GM19397 (cell line): ENCODE measurements at regions not wholly inside any gene's neighbourhood (a gene's known extent, or its start where the extent isn't known, plus 50 kb on each side); places are given as distances from the start of the nearest gene placed in this dataset.
"Not testable (repeated sequence)": the region's sequence is repeated elsewhere in the genome, so short reads cannot be mapped to it uniquely, and the experiment has no call there.

Source experiments
- ATAC-seq: cut with Tn5 transposase; IDR thresholded peaks from one replicate; pipeline ENCODE4 v1.9.1; 2021; ENCODE audit warnings: mild to moderate bottlenecking, moderate library complexity; ENCODE audit not compliant: unreplicated experiment

DNA sequence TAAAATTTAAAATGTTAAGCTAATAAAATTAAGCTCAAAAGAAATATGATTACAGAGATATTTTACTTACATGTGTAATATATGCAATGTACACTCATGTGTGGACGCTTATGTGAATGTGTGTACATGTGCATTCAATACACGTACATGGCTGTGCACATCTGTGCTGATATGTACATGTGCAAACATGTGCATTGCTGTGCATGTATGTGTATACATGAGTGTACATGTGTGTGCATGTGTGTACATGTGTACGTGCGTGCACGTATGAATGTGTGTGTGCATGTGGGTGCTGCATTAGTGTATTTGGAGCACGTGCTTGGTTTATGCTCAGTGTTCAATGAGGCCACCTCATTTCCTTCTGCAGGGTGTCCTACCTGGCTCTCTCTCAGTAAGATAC, 88.2 kb upstream of the TMEM18 start:
- ATAC-seq, result no peak

DNA sequence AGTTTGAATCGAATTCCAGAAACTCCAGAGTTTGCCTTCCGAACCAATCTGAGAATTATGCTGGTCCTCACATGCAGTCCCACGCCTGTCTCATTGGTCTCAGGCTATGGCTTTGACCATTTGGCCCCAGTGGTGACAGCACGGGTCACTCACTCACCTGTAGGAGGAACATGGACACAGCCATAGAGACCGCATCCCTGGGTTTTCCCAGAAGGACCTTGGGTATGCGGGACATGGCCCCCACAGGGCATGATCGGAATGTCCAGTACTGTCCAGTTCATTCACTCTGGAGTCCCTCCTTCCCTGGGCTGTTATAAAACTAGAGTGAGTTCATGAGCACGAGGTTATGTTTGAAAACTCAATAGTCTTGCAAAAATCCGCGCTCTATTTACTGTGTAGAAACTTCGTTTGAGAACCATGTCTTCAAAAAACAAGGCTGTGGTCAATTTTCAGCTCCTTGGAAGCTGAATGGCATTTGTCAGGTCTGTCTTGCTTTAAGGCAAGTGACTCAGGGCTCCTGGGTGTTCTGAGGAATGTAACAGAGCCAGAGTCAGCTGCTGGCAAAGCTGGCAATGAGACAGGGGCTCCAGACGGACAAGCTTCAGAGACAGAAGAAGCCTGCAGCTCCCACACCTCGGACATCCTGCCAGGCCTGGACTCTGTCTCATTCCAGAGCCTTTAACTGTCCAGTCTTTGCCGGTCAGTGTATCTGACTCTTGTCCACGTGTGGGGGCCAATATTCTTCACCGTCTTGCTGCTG, 86.7 kb upstream of the TMEM18 start:
- no peak for ATAC-seq

DNA sequence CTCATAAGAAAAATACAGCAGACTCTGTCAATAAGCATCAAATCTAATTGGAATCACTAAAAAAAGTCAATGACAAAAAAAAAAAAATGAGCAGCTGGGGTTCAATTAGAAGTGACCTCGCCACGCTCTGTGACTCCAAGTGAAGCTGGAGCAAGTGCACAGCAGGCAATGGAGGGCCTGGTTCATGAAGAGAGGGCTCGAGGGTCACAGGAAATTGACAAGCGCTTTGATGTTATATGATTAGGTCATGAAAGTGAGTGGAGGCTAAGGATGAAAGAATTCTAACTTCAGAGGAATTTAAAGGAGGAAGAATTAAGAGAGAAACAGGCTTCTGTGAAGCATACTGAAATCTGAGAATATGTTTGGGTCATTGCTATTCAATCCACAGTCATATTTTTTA, 85.4 kb upstream of the TMEM18 start:
- no peak for ATAC-seq

DNA sequence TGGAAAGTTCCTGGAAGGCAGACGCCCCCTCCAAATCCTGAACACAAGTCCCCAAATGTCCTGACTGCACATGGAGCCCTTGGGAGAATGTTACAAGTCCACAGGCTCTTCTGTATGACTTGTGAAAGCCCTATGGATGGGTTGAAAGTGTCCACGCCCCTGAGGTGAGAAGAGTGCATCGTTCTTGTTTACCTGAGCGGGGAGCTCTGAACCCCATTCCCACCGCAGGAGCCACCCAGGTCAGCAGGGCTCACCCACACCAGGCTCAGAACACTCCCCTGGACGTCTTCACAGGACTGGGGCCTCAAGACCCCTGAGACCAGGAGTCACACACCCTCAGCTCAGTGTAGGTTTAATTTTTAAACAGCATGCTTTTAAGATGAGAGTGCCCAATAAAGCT, 84.2 kb upstream of the TMEM18 start:
- ATAC-seq, result no peak

DNA sequence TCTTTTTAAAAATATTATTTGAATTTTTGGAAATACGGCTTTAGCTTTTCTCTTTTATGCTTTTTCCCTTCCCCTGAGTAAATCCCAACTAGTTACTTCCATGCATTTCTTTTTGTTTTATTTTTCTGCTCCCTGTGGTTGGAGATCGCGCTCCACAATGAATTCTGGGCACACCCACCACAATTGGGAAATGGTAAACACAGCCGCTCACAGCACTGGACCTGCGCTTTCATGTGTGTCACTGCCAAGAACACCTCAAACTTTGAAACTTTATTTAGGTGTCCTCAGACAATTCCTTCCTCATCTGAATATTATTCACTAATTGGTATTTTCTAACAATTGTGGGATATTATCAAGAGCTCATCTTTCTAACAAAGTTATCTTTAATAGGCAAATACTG, 82.8 kb upstream of the TMEM18 start:
- no peak for ATAC-seq

DNA sequence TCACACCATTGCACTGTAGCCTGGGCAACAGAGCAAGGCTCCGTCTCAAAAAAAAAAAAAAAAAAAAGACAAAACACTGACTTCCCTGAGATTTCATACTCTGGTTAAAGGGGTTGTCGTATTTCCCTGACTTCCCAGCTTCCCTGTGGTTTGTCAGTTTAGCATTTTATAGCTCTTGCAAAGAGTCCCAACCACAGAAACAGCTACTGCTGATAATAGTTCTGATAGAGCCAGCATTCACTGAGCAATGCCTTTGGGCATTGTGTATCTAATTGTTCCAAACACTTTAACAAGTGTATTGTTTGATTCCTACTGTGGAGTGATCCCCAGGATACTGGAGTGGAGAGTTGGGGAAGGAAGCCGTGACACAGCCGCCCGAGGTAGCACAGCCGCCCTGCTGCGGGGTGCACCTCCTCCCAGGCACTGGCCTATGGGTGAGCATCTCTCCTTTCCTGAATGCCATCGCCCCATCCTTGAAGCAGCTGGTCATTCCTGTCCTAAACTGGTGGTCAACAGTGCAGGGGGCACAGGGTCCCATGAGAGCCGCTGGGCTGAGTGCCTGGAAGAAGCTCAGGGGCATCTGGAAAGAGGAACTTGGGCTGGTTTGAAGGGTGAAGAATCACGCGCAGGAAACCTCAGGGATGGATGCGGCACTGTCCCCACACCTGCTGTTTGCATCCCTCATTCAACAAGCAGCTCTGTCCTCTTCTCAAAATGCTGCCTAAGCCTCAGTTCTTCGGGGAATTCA, 81.0 kb upstream of the TMEM18 start:
- no peak for ATAC-seq

DNA sequence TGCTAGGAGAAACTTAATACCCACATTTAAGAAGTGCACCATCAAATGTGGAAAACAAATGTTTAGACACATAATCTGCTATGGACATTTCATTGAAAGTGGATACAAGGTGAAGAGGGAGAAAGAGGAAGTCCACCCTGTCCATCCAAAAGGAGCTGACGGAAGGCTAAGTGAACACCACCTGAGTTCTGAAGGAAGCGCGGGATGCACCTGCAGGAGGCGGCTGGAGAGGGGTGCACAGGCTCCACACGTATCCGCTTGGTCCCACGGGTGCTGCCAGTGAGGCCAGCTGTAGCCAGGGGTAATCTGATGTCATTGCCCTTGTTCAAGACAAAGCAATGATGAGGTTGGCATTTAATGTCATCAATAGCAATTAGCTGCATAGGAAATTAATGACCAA, 75.9 kb upstream of the TMEM18 start:
- ATAC-seq, result no peak

DNA sequence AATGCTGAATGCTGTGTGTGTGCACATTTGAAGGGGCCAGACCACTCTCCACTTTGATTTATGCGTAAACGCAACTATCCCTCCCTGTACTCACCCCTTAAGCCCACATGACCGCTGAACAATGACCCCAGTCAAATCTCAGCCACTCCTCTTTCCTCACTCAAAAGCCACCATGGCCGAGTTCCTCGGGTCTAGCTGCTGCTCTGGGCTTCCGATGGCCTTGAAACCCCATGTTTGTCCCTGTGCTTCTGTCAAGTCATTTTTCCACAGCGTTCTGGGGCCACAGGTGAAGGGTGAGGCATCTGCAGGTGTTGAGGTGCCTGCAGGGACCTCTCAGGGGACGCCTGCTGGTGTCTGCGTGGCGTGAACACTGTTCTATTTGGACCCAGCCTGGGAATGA, 74.3 kb upstream of the TMEM18 start:
- no peak for ATAC-seq

DNA sequence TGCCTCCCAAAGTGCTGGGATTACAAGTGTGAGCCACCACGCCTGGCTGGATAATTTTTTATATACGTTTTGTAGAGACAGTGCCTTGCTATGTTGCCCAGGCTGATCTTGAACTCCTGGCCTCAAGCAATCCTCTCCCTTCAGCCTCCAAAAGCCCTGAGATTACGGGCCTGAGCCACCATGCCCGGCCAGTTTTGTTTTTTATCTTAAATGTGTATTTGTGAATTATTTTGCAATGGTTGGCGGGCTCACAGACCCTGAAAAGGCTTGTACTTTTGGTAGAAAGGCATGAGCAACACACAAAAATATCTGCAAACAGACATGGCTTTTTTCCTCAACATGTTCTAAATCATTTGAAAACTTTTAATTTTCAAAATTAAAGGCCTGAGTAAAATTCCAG, 73.4 kb upstream of the TMEM18 start:
- ATAC-seq, result no peak

DNA sequence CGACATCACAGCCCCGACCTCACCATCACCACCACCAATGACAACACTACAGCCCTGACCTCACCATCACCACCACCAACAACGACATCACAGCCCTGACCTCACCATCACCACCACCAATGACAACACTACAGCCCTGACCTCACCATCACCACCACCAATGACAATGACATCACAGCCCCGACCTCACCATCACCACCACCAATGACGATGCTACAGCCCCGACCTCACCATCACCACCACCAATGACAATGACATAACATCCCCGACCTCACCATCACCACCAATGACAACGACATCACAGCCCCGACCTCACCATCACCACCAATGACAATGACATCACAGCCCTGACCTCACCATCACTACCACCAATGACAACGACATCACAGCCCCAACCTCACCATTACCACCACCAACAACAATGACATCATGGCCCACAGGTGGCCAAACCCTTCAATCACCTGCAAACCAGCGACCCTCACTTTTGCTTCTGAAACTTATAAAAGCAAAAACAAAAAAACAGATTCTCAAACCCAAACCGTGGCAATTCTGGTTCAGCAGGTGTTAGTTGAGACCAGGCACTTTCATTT, 70.7 kb upstream of the TMEM18 start:
- ATAC-seq, result no peak

DNA sequence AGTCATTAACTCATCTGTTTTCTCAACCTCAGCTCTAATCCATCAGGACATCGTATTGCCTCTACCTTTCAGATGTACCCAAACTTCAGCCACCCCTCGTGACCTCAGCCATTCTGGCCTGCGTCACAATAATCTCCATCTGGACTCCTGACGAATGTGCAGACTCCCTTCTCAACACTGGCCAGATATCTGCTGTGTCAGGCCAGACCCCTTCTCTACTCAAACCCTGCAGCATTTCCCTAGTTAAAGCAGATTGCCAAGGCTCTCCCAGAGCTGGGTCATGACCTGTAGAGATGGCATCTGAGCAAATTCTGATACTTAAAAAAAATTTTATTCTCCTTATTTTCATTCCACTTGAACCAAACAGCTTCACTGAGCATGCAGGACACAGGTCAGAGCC, 69.5 kb upstream of the TMEM18 start:
- ATAC-seq, result no peak

DNA sequence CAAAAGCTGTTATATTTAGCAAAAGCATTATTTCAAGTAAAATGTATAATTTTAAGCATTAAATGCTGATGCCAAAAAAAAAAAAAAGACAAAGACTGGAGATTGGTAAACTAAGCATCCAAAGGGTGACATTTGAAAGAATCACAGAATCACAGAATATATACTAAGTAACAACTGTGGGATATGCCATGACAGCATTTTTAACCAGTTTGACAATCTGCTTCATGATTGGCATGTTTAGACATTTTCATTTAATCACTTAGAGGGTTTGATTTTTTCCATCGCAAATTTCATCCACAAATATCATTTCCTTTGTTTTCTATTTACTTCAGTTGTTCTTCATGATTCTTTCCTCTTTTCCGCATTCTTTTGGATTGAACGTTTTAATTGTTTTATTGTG, 66.9 kb upstream of the TMEM18 start:
- ATAC-seq, result no peak

DNA sequence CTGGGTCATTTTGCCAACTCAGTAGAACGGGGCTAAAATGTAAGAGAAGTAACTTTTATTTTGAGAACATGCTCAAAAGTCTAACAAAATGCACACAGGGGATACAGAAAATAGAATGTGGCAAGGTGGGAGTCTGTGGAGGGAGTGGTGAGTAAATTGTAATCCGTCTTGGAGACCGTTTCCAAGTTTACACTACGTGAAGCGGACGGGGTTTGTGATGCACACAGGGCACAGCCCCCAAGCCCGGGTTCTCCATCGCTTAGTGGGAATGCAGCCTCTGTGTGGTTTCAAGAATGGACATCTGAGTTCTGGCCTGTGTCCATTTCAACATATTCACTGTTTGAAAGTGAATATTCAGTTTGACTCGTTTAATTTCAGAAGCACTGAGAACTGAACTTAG, 65.0 kb upstream of the TMEM18 start:
- no peak for ATAC-seq

DNA sequence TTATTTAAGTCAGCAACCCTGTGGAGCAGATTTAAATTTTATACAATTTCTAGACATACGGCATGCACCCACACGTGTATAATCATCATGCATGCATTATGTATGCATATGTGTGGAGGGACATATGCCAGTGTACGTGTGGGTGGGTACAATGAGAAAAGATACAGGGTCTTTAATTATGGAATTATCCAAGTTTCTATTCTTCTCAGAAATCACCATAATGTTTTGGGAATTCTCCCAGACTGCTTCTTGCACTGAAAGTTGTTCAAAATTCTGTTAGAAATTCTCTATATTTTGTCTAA, 63.9 kb upstream of the TMEM18 start:
- no peak for ATAC-seq

DNA sequence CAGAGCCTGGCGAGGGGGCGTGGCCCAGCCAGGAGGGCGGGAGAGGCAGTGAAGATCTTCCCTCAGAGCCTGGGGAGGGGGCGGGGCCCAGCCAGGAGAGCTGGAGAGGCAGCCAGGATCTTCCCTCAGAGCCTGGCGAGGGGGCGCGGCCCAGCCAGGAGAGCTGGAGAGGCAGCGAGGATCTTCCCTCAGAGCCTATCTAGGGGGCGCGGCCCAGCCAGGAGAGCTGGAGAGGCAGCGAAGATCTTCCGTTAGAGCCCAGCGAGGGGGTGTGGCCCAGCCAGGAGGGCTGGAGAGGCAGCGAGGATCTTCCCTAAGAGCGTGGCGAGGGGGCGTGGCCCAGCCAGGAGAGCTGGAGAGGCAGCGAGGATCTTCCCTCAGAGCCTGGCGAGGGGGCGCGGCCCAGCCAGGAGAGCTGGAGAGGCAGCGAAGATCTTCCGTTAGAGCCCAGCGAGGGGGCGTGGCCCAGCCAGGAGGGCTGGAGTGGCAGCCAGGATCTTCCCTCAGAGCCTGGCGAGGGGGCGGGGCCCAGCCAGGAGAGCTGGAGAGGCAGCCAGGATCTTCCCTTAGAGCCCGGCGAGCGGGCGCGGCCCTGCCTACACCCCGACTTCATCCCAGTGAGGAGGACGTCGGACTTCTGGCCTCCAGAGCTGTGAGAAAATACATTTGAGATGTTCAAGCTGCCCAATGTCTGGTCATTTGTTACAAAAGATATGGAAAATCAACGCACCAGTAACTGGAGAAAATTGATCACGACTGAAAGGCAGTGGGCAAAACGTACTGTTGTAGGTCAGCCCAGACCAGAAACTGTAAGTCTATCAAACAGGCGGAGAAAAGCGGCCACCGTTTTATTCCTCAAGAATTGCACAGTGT, 63.4 kb upstream of the TMEM18 start:
- not testable (repeated sequence) for ATAC-seq

DNA sequence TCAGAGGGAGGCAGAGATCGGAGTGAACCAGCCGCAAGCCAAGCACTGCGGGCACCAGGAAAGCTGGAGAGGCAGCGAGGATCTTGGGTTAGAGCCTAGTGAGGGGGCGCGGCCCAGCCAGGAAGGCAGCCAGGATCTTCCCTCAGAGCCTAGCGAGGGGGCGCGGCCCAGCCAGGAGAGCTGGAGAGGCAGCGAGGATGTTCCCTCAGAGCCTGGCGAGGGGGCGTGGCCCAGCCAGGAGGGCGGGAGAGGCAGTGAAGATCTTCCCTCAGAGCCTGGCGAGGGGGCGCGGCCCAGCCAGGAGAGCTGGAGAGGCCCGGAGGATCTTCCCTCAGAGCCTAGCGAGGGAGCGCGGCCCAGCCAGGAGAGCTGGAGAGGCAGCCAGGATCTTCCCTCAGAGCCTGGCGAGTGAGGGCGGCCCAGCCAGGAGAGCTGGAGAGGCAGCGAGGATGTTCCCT, 62.7 kb upstream of the TMEM18 start:
- ATAC-seq, result not testable (repeated sequence)

DNA sequence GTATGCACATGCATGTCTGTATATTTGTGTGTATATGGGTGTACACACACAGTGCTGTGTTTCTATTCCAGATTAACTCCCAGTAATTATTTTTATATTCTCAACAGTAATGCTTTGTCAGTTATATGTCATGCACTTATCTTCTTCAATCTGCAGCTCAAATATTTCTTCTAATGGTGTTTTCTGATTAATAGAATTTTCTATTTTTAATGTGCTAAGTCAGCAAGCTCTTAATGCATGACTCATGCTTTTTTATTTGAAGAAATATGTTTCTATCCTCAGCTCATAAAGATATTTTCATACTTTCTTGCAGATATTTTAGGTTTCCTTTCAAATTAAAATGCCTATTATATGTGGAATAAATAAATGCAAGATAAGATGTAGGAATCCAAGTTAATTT, 59.7 kb upstream of the TMEM18 start:
- no peak for ATAC-seq

DNA sequence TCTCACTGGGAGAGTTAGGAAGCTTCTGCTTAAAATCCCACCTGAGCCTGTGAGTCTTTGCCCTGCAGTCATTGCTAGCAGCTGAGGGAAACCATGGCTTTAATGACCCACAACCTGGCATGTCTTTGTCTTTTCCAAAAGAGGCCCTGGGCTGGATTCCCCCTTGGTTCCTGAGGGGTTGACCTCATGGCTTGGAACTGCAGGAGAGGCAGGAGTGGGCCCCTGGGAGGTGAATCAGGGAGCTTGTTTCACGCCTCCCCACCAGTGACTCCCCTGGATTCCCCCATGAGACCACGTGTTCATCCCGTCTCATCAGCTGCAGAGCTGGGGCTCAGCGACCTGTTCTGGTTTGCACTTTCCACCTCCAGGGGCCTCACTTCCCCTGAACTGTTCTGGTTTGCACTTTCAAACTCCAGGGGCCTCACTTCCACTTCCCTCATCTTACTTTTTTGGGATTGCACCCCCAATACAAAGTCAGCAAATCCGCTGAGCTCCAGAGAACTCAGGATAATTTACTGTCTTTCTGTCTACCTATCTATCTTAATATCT, 58.5 kb upstream of the TMEM18 start:
- no peak for ATAC-seq

DNA sequence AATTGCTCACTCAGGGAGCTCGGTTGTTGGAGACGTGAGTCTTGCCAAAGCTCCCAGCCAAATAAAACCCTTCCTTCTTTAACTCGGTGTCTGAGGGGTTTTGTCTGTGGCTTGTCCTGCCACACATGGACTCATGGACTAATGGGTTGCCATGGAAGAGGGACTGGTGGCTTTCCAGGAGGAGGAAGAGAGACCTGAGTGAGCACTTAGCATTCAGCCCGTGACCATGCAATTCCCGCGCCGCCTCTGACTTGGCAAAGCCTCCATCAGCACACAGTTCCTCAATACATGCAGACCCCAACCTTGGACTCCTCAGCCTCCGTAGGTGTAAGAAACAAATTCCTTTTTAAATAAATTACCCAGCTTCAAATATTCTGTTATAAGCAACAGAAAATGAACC, 57.3 kb upstream of the TMEM18 start:
- ATAC-seq, result no peak

DNA sequence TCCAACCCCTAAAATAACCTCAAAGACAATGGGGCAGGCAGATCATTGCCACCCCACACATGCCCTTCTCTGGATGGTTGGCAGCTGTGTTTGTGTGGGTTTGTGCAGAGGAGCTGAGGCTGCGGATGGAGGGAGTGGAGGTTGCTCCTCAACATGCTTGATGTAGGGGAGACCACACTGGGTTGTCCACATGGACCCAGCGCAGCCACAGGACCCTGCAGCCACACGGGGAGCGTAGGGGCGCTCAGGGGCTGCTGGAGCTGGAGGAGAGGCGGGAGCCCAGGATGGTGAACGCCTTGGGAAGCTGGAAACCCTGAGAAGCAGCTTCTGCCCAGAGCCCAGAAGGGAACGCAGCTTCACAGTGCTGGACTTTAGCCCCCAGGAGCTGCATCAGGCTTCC, 56.3 kb upstream of the TMEM18 start:
- ATAC-seq, result no peak

DNA sequence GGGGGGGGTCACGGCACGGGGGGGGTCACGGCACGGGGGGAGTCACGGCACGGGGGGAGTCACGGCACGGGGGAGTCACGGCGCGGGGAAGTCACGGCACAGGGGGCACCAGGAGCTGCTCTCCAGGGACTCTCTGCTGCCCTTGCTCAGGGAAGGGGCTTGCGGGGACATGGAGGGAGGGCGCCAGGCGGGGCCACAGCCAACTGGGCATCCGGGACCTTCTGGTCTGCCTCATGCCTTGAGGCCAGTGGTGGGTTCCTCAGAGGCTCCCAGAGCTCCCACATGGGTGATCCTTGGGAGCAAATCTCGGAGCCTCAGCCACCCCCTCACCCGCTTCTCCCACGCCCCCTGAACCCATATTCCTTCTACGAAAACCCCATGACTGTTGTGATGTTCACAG, 55.8 kb upstream of the TMEM18 start:
- no peak for ATAC-seq
